ENCODE measurements at regions not wholly inside any gene's neighbourhood (a gene's known extent, or its start where the extent isn't known, plus 50 kb on each side); places are given as distances from the start of the nearest gene placed in this dataset.

GRCh38 chr1:106554294-106554693, 502.2 kb upstream of the PRMT6 start:
- Mint-ChIP-seq H3K4me1 (ENCODE audit: low read depth, unreplicated experiment) (no peaks in the 10 kb centered on the region), H3K36me3 (ENCODE audit: insufficient read depth, unreplicated experiment) (no peaks in the 10 kb centered on the region), H3K27ac (ENCODE audit: unreplicated experiment) (no peak overlapping the region), H3K9me3 (ENCODE audit: unreplicated experiment) (no peaks in the 10 kb centered on the region), H3K27me3 (ENCODE audit: insufficient read depth, unreplicated experiment) (no peaks in the 10 kb centered on the region), H3K4me3 (ENCODE audit: unreplicated experiment) (no peak overlapping the region)
- H3K27me3 ChIP-seq (replicated peaks; ENCODE audit: control insufficient read depth, insufficient read depth, low read length), result no peaks in the 10 kb centered on the region
- BruUV-seq (replicated peaks), result no TSS peak
- no peaks in the 10 kb centered on the region for H3K36me3 ChIP-seq (ENCODE audit: control insufficient read depth, insufficient read depth, low read length)
- H3K4me1 ChIP-seq, result no peaks in the 10 kb centered on the region
- ChIA-PET CTCF (no interaction called here), POLR2A (no interaction called here)
- no peak for DNase-seq
- no peak overlapping the region for H3K4me3 ChIP-seq (ENCODE audit: low read depth, low read length)
- TF ChIP-seq CTCF (IDR thresholded peaks at IDR 0.05; ENCODE audit: insufficient read depth in 1 of 2, low read depth in 1 of 2, low read length in 1 of 2, severe bottlenecking in 1 of 2, unreplicated experiment in 1 of 2), result no peak
- intact Hi-C loops (cut with micrococcal nuclease; ENCODE audit: unreplicated experiment), result no loop called here
- no peaks in the 10 kb centered on the region for H3K9me3 ChIP-seq

GRCh38 chr1:106555571-106555970, 500.9 kb upstream of the PRMT6 start:
- Mint-ChIP-seq H3K27ac (ENCODE audit: unreplicated experiment) (no peak overlapping the region), H3K27me3 (ENCODE audit: insufficient read depth, unreplicated experiment) (no peaks in the 10 kb centered on the region), H3K9me3 (ENCODE audit: unreplicated experiment) (no peaks in the 10 kb centered on the region), H3K36me3 (ENCODE audit: insufficient read depth, unreplicated experiment) (no peaks in the 10 kb centered on the region), H3K4me3 (ENCODE audit: unreplicated experiment) (no peak overlapping the region), H3K4me1 (ENCODE audit: low read depth, unreplicated experiment) (no peaks in the 10 kb centered on the region)
- Histone ChIP-seq H3K36me3 (ENCODE audit: control insufficient read depth, insufficient read depth, low read length) (no peaks in the 10 kb centered on the region), H3K4me1 (no peaks in the 10 kb centered on the region), H3K27me3 (replicated peaks; ENCODE audit: control insufficient read depth, insufficient read depth, low read length) (no peaks in the 10 kb centered on the region), H3K9me3 (no peaks in the 10 kb centered on the region), H3K4me3 (ENCODE audit: low read depth, low read length) (no peak overlapping the region)
- no peak for DNase-seq
- intact Hi-C loops (cut with micrococcal nuclease; ENCODE audit: unreplicated experiment), result no loop called here
- POLR2A ChIA-PET, result no interaction called here
- CTCF ChIA-PET, result no interaction called here
- no peak for TF ChIP-seq CTCF (IDR thresholded peaks at IDR 0.05; ENCODE audit: insufficient read depth in 1 of 2, low read depth in 1 of 2, low read length in 1 of 2, severe bottlenecking in 1 of 2, unreplicated experiment in 1 of 2)
- no TSS peak for BruUV-seq (replicated peaks)

GRCh38 chr1:106564192-106564591, 492.3 kb upstream of the PRMT6 start:
- no peaks in the 10 kb centered on the region for H3K9me3 Mint-ChIP-seq (ENCODE audit: unreplicated experiment)
- H3K4me3 Mint-ChIP-seq (ENCODE audit: unreplicated experiment), result no peak overlapping the region
- H3K4me1 Mint-ChIP-seq (ENCODE audit: low read depth, unreplicated experiment), result no peaks in the 10 kb centered on the region
- no peaks in the 10 kb centered on the region for H3K36me3 Mint-ChIP-seq (ENCODE audit: insufficient read depth, unreplicated experiment)
- no peak for DNase-seq
- no peak overlapping the region for H3K4me3 ChIP-seq (ENCODE audit: low read depth, low read length)
- no TSS peak for BruUV-seq (replicated peaks)
- no peak overlapping the region for H3K27ac Mint-ChIP-seq (ENCODE audit: unreplicated experiment)
- H3K36me3 ChIP-seq (ENCODE audit: control insufficient read depth, insufficient read depth, low read length), result no peaks in the 10 kb centered on the region
- no peak for TF ChIP-seq CTCF (IDR thresholded peaks at IDR 0.05; ENCODE audit: insufficient read depth in 1 of 2, low read depth in 1 of 2, low read length in 1 of 2, severe bottlenecking in 1 of 2, unreplicated experiment in 1 of 2)
- H3K27me3 ChIP-seq (replicated peaks; ENCODE audit: control insufficient read depth, insufficient read depth, low read length), result no peaks in the 10 kb centered on the region
- H3K9me3 ChIP-seq, result no peaks in the 10 kb centered on the region
- intact Hi-C loops (cut with micrococcal nuclease; ENCODE audit: unreplicated experiment), result no loop called here
- H3K27me3 Mint-ChIP-seq (ENCODE audit: insufficient read depth, unreplicated experiment), result no peaks in the 10 kb centered on the region
- POLR2A ChIA-PET, result no interaction called here
- CTCF ChIA-PET, result no interaction called here
- H3K4me1 ChIP-seq, result no peaks in the 10 kb centered on the region
